ENCODE measurements at regions not wholly inside any gene's neighbourhood (a gene's known extent, or its start where the extent isn't known, plus 50 kb on each side); places are given as distances from the start of the nearest gene placed in this dataset.

DNA sequence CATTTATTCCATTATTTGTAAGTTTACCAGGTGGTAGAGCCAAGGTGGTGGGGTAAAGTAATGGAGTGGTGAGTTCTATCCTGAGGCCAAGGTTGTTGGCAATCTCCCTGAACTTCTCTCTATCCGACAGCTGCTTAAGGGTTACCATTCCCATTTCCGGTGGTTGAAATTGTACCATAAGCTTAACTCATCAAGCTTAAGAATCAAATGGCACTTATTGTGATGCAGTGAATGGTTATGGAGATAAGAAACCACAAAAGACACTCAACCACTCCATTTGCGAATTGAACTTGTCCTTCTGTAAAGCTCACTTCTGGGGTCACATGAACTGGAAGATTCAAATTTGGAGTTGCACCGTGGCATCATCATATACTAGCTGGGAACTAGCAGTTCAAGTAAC is 287.4 kb upstream of the SLCO3A1 start:
- Histone ChIP-seq H3K9me1 (ENCODE audit: control insufficient read depth, insufficient read depth, low read length) (no peaks in the 10 kb centered on the region), H3K9ac (ENCODE audit: insufficient read depth in 1 of 2, low read depth in 2 of 2, low read length in 2 of 2) (no peak overlapping the region), H3K27ac (ENCODE audit: extremely low read depth, low read depth, low read length) (no peak overlapping the region), H3K4me3 (no peak overlapping the region), H3K27me3 (ENCODE audit: control insufficient read depth in 2 of 2, insufficient read depth in 2 of 2, low read length in 2 of 2) (peaks cover 3 to 4% of the 10 kb centered on the region in 2 experiments; a peak in 3 of 5 replicates), H3K4me2 (ENCODE audit: insufficient read depth, low read length) (no peak overlapping the region), H3K9me3 (replicated peaks; ENCODE audit: control insufficient read depth, insufficient read depth, low read depth, low read length) (no peaks in the 10 kb centered on the region), H4K20me1 (replicated peaks; ENCODE audit: control insufficient read depth, insufficient read depth, low read length) (no peaks in the 10 kb centered on the region), H2AFZ (ENCODE audit: low read depth, low read length) (no peak overlapping the region), H3K4me1 (replicated peaks in 1 of 2; ENCODE audit: control insufficient read depth in 2 of 2, insufficient read depth in 2 of 2, low read length in 2 of 2) (no peaks in the 10 kb centered on the region), H3K79me2 (ENCODE audit: control insufficient read depth, insufficient read depth, low read length) (no peaks in the 10 kb centered on the region), H3K36me3 (ENCODE audit: control insufficient read depth, insufficient read depth, low read length) (no peaks in the 10 kb centered on the region)
- ATAC-seq (no peak), FAIRE-seq (no peak), DNase-seq (ENCODE audit: extremely low read depth in 1 of 4, low spot score in 3 of 4) (no peak)
- BruUV-seq (replicated peaks): no TSS peak
- CTCF ChIA-PET (ENCODE audit: low intra/inter-chr PET ratio): no interaction called here
- POLR2A ChIA-PET: no interaction called here
- TF ChIP-seq GABPA (tag; conservative IDR thresholded peaks at IDR 0.05; ENCODE audit: low read depth) (peak; percentile 45), FOXM1 (IDR thresholded peaks at IDR 0.05; ENCODE audit: low read depth) (no peak), FOXM1 (CRISPR knock-in tag; IDR thresholded peaks at IDR 0.05; ENCODE audit: low read depth) (no peak), ZNF263 (CRISPR knock-in tag; IDR thresholded peaks at IDR 0.05; ENCODE audit: borderline replicate concordance) (no peak), SOX6 (IDR thresholded peaks at IDR 0.05) (peak; percentile 43; the same call in 1 of the 2 replicates), ARID1B (IDR thresholded peaks at IDR 0.05) (peak; percentile 16; the same call in 1 of the 2 replicates), CBFA2T3 (IDR thresholded peaks at IDR 0.05) (peak; percentile 17; the same call in 1 of the 2 replicates), TEAD4 (IDR thresholded peaks at IDR 0.05; ENCODE audit: low read length) (0 out of 2 replicates have a peak, but pooled peaks have one; percentile 18), TEAD4 (CRISPR knock-in tag; IDR thresholded peaks at IDR 0.05; ENCODE audit: borderline replicate concordance) (no peak), KHSRP (IDR thresholded peaks at IDR 0.05) (no peak)
- TF ChIP-seq, protein P1, sequence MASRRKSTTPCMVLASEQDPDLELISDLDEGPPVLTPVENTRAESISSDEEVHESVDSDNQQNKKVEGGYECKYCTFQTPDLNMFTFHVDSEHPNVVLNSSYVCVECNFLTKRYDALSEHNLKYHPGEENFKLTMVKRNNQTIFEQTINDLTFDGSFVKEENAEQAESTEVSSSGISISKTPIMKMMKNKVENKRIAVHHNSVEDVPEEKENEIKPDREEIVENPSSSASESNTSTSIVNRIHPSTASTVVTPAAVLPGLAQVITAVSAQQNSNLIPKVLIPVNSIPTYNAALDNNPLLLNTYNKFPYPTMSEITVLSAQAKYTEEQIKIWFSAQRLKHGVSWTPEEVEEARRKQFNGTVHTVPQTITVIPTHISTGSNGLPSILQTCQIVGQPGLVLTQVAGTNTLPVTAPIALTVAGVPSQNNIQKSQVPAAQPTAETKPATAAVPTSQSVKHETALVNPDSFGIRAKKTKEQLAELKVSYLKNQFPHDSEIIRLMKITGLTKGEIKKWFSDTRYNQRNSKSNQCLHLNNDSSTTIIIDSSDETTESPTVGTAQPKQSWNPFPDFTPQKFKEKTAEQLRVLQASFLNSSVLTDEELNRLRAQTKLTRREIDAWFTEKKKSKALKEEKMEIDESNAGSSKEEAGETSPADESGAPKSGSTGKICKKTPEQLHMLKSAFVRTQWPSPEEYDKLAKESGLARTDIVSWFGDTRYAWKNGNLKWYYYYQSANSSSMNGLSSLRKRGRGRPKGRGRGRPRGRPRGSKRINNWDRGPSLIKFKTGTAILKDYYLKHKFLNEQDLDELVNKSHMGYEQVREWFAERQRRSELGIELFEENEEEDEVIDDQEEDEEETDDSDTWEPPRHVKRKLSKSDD (conservative IDR thresholded peaks at IDR 0.05; ENCODE audit: low read length): no peak
- intact Hi-C loops (cut with micrococcal nuclease) (no loop called here), in situ Hi-C loops (cut with MboI) (no loop called here)
- WGBS (ENCODE audit: insufficient coverage, low coverage, missing lambda C conversion rate): 1% methylated on average over 4 of the region's 4 CpGs
